ENCODE measurements at regions not wholly inside any gene's neighbourhood (a gene's known extent, or its start where the extent isn't known, plus 50 kb on each side); places are given as distances from the start of the nearest gene placed in this dataset.

DNA sequence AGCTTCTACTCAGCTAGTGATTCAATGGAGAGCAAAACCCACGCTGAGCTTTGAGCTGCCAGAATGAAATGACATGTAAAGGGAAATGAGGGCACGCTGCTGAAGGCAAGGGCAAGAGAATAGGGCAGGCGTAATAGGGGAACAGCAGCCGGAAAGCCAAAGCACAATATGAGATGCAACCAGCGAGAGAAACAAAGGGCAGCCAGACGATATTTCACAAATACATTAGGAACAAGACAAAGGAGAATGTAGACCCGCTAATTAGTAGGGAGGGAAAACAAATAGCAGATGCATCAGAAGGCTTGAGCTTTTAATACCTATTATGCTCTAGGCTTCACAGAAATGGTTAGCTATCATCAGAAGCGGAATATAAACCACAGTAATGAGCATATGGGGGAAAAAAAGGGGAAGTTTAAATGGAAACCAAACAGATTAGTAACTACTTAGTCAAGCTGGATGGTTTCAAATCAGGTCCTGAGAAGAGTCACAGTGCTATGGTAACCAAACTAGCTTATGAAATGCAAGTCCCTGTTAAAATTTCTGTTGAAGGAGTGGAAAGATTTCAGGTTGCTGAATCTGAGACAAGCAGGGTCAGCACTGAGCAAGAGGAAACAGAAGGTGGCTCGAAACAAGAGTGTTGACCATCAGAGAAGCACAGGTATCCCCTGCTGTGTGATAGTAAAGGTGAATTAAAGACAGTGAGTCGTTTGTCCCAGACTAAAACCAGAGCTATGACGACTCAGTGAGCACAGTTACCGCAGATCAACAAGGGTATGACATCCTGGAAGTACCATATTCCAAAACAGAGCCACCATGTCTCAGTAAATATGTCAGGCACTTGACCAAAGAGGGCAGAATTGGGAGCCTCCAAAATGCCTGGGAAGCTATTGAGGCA, 496.9 kb upstream of the CELF2 start:
- DNase-seq, result peak; percentile 14

GRCh38 chr10:10526846-10527245, 490.8 kb upstream of the CELF2 start:
- no peak for DNase-seq

- DNase-seq, result no peak
Observed at GRCh38 chr10:10527861-10528562, 489.7 kb upstream of the CELF2 start.

- no peak for DNase-seq
Observed at GRCh38 chr10:10528563-10528910, 489.1 kb upstream of the CELF2 start.

DNA sequence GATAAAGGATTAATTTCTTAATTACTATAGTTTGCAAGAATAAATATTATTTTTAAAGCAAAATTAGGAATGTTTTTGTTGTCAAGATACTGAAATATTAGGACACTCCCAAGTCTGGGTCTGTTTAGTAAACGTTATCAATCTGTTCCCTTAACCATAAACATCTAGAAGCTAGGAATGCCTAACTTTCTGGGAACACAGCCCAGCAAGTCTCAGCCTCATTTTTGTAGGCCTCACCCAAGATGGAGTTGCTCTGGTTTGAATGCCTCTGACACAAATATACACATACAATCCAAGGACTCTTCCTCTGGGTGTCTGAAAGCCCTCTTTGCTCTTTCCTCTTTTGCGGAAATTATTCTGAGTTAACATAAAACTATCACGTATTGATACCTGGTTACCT, 487.4 kb upstream of the CELF2 start:
- no peak for DNase-seq

GRCh38 chr10:10532236-10532635, 485.4 kb upstream of the CELF2 start:
- no peak for DNase-seq

- DNase-seq, result no peak
Observed at GRCh38 chr10:10532826-10533225, 484.8 kb upstream of the CELF2 start.

DNA sequence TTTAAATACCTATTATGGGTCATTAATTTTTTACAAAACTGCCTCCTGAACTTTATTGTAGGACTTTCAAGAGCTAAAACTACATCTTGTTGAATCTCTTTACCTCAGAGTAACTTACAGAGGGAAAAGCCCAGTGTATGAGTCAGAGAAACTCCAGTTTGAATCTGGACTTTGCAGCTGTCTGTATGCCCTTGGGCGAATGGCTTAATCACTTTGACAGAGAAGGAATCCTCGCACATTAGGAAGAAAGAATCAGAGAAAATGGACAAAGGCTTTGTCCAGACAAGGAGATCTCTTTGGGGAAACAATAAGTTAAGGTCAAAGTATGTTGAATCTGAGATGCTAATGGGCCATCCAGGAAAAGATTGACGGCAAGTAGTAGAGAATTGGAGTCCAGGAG, 484.2 kb upstream of the CELF2 start:
- no peak for DNase-seq

- DNase-seq, result no peak
Observed at GRCh38 chr10:10538326-10538725, 479.3 kb upstream of the CELF2 start.

DNA sequence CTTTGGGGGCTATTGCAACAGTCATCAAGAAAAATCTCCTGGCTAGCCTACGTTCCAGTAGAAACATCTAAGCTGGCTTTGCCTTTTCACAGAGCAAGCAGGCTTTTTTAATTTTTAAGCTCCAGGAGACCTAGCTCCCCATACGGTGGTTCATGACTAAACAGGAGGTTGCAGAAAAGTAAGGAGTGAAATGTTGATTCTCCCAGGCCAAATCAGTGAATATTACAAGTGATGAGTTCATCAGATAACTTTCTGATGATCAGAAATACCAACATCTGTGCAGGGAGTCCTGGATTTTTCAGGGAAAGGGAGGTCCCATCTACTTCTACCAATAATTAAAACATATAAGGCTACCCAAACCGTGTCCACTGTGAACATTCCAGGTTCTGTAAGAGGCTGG, 477.3 kb upstream of the CELF2 start:
- no peak for DNase-seq

- DNase-seq, result no peak
Observed at GRCh38 chr10:10542477-10542876, 475.2 kb upstream of the CELF2 start.

DNA sequence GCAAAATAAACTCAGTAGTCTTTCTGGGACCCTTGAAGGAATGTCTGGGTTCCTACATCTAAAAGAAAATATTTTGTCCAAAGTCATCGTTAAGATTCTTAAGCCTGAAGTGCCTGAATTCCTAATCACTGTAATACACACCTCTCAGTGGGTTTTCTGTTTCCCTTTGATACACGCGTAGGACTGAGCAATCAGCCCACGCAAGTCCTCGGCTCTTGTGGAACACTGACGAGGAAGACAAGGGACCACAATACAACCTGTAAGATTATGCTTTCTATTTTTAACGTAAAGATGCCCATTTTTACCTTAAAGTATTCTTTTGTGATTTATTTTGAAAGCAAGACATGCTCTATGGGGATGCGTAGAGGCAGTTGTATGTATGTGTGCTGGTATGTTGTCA, 472.8 kb upstream of the CELF2 start:
- DNase-seq, result no peak

DNA sequence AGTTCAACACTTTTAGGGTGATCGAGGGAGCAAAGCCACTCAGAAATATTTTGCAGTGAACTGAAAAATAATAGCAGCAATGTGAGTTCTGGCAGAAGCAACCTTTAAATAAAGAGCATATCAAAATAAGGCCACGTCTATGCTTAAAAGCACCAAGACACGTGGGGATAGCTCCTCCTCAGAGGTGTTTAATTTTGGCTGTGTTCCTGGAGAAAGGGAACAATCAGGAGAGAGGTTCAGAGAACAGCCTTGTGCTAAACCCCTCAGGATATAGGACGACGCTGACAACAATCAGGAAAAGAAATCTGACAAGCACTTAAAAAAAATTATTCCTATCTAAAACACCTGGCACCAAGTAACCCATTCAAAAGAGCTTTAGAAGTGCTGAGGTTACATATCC, 471.9 kb upstream of the CELF2 start:
- no peak for DNase-seq

DNA sequence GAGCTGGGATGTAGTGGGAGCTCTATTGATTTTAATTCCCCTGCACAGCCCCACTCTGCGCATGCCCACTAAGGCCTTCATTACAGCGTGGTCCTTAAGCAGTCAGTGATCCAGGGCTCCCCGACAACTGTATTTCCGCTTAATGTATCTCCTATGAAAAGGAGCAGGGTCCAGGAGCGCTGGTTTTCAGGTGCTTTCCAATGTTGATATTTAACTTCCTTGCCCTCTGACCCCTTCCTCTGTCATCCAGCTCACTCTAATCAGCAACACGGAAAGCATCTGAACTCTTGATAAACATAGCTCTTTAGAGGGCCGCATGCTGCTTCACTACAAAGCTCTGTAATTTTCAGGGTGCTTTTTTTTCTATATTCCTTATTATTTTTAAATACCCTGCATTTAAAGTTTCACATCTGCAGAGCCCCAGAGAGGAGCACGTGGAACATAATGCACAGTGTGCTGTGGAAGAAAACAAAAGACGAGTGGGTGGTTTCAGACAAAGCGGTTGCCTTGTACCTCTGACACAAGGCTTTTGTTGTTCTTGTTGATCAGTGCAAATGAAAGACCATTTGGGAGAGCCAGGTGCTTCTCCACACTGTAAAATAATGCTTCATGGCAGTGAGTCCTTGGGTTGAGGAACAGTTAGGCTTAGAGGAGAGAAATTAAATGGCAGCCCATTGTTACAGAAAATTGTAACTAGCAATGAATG, 465.9 kb upstream of the CELF2 start:
- DNase-seq, result no peak

DNA sequence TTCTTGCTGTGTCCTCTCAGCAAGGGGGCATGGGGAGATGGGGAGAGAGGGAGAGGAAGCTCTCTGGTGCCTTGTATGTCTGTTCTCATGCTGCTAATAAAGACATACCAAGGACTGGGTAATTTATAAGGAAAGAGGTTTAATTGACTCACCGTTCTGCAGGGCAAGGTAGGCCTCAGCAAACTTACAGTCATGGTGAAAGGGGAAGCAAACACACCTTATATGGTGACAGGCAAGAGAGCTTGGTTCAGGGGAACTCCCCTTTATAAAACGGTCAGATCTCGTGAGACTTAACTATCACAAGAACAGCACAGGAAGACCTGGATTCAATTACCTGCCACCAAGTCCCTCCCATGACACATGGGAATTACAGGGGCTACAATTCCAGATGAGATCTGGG, 464.7 kb upstream of the CELF2 start:
- no peak for DNase-seq

- DNase-seq, result no peak
Observed at GRCh38 chr10:10564081-10564794, 453.4 kb upstream of the CELF2 start.

GRCh38 chr10:10576937-10577336, 440.7 kb upstream of the CELF2 start:
- no peak for DNase-seq

- DNase-seq, result no peak
Observed at GRCh38 chr10:10579709-10580108, 438.0 kb upstream of the CELF2 start.

- DNase-seq, result peak; percentile 1
Observed at GRCh38 chr10:10584161-10584560, 433.5 kb upstream of the CELF2 start.

DNA sequence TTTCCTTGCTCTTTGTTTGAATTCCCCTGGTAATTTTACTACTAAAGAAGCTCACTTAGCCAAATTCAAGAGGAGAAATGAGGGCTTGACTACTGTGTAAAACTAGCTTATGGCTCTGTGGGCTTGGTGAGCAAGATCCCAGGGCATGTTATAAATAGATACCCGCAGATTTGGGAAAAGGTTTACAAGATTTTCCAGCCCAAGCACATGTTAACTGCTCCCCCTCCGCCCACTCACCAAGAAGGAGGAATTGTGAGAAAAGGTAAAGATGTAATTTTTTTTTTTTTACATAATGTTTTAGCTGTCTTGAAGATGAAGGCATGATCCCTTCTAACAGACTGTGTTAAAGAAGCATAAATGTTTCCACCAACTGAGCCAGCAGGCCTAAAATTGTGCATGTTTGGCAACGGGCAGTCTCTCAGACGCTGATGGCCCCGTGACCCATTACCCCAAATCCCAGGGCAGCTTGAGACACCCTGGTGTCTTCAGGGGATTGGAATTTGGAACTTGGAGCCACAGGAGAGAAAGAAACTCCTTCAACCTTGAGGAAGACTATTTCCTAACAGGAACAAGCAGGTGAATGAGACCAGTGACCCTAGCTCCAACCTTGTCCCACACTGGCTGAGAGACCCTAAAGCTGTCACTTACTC, 429.8 kb upstream of the CELF2 start:
- DNase-seq, result no peak

DNA sequence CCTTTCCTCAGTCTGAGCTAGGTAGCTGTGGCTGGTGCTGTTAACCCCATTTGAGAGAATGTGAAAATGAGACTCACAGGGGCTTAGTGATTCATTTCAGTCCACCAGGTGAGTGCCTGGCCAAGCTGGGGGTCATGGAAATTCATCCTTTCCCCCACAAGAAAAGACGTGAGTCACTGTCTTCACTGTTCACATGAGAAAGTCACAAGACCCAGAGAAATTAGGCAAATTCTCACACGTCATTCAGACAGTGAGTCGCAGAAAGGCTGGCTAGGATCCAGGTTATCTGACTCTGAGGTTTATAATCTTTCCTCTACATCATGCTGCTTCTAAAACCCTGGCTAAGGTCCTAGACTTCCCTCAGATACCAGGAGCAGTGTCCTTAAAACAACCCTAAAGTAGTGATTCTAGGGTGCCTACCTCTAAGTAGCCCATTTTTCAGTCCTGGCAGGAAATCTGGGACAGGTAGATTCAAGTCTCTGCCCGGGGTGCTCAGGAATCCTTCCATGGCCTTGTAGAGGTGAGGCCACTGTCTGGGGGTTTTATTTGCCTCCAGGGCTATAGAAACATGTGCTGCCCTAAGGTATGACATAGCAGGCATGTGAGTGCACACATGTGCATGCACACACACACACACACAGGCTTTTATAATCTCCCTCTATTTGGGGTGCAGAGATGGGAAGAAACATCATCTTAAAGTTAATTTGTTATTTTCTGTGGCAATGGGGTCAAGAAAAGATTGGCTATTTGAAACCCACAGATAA, 427.9 kb upstream of the CELF2 start:
- peak; percentile 74 for DNase-seq
